ENCODE measurements at regions not wholly inside any gene's neighbourhood (a gene's known extent, or its start where the extent isn't known, plus 50 kb on each side); places are given as distances from the start of the nearest gene placed in this dataset.
"Not testable (repeated sequence)": the region's sequence is repeated elsewhere in the genome, so short reads cannot be mapped to it uniquely, and the experiment has no call there.

DNA sequence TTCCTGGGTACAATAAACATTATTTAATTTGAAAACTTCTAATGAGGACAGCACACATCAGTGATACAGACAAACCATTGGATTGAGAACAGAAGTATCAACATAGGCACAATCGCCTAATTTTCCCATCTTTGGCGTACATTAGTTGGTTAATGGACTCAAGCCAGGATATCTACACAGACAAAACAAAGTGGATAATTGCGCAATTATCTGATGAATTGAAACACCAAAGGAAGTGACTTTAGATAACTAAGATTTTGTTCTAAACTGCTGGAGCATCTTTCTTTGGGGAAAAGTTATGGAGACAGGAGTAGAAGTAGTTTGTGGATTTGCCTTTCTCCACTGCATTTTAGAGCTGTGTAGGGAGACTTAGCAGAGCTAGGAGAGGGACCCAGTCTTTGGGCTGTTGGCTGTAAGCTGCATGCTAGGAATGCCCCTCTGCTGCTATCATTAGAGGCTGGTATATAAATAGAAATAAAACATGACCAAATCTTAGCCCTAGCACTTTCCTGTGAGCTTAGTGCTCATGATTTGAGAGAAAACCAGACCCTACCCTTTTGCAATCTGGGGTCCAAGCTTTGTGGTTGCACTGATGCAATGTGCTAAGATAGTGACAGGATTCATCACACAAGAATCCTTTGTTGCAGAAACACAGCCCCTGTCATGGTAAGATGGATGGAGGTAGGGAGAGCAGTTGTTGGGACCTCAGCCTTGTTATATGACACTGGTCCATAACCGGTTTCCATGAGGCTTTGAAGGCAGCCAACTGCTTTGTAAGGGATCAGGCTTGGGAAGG is 264.5 kb upstream of the PIK3C3 start:
- peak; percentile 70 for DNase-seq

DNA sequence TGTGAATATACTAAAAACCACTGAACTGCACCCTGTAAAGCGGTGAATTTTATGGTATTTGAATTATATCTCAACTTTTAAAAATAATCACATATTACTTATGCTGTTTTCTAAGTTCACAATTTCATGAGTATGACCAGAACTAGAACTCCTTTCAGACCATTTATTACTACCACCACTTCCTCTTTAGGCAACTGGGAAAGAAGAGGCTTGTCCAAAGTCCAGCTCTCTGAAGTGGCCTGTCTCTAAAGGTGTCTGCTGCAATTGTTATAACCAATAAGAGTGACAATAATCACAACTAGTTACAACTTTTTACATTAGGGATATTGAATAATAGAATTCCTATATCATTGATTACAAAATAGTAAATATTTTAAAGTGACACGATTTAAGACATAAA is 267.9 kb upstream of the PIK3C3 start:
- no peak for DNase-seq

DNA sequence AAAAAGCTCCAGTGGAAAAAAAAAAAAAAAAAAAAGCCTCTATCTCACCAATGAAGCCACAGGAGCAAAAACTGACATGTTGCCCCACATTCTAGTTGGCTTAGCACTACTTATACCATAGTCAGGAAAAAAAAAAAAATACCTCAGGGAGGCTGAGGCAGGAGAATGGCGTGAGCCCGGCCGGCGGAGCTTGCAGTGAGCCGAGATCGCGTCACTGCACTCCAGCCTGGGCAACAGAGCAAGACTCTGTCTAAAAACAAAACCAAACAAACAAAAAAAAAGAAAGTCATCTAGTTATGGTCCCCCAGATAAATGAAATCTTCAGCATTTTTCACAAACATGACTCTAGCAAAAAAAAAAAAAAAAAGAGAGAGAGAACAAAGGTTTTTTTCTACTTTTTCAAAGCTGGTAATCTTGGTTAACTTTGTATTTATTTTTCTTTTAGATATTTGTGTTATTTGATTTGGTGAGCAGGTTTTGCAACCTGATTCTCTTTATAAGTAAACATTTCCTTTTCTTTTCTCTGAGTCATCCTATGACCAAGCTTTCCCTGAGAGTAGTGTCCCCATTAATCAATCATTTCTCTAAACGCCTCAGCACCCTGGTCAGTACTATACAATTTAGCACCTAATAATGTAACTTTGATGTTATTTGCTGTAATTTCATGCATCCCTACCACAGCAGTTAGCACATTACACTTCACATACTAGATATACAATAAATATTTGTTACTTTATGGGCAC is 273.7 kb upstream of the PIK3C3 start:
- no peak for DNase-seq

DNA sequence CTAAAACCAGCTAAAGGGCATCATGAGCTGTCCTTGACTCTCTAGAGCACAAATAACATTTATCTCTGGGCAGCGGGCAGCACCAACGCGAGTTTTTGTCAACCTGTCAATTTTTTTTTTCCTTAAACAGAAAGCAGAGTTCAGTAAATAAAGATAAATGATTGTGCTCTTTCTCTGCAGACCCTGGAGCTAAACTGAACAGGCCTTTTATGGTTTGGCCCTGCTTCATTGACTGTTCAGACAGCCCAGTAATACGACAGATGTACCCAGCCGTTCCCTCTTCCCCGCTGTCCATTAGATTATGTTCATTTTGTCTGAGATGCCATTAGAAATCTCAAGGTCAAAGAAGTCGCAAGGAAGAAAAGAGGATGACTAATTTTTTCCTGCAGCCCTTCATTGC is 280.5 kb upstream of the PIK3C3 start:
- no peak for DNase-seq

DNA sequence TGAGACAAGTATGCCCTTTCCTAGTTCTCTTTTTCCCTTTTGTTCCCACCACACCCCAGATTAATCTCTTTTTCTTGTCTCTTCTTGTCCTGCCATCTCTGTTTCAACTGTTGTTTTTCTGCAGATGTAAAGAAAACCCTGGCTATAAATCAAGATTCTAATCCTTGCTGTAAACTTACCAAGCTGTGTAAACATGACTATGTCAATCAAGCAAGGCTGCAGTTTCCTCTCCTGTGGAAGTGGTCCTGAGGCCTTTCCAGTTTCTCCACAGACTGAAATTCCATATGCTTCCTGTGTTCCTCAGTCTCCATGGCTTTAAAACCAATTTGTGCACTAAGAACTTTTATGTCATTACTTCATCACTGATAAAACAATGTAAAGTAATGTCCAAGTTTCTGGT is 288.8 kb upstream of the PIK3C3 start:
- DNase-seq: peak; percentile 64

DNA sequence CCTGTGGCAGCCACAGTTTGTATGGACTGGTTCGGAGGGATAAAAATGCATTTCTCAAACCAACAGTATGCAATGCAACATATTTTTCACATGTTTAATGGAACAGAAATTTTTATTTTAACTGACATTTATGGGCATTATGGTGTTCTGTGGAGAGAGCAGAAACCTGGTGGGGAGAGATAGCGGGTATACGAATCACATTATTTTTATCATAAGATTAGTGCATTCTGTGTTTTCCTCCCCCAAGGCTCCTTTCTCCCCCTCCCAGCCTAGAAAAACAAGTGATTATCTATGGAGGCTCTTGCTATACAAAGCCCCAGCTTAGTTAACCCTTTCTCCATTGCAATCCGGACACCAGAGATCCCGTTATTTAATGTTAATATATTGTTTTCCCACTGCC is 289.8 kb upstream of the PIK3C3 start:
- no peak for DNase-seq

DNA sequence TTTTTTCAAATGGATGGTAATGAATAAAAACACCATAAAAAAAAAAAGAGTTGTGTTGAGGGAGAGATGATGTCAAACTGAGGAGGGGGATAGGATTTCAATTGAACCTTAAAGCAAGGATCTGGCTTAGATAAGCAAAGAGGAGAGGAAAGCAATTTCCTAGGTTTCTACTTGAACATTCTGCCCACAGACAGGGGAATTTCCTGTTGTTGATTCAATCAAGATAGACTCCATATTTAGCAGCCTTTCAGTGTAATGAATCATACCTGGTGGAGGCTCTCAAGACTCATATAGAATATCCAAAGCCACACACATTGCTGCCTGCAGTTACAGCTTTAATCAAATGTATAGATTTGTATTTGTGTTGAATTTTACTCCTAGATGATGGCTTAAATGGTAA is 294.4 kb upstream of the PIK3C3 start:
- DNase-seq: no peak

DNA sequence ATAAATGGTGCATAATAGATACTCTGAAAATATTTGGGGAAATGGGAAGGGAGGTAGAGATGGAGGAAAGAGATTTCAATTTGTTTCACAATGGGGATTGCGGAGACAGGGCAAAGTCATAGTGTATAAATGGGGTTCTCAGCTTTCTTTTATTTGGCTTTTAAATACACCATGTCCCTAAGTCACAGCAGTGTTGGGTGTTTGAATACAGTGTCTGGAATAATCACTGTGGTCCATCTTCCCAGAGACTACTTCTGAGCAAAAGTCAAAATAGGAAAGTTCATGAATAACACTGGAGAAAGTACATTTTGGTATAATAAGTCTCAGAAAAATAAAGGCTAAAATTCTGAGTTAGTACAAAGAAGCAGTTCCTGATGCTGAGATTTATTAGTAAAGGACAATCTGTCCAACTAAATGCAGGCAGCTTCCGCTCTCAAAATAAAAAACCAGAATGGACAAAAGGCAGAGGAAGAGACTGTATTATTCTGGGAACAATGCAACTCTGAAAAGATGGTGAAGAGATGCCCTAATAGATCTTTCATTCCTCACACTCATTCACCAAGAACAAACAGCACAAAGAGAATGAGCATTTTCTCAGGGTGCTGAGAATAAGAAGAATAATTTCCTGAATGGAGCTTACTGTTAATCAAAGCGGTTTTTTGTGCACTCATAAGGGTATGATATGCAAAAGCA is 295.4 kb upstream of the PIK3C3 start:
- no peak for DNase-seq

DNA sequence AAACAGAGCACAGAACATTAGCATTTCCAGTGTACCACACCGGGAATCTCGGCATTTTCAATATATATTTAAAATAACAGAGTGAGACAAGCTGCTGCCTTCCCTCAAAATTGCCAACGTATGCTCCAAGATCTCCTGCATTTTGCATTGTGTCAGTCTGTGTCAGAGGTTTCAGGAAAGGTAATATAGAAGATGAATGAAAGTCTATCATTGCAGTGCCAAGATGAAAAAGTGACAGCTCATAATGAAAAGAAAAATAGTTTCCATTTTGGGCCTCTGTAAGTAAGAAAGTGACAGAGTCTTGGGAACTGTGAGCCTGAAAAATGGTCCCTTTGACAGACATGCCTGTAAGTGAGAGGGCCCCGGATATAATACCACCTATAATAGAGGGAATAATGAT is 297.8 kb upstream of the PIK3C3 start:
- DNase-seq: no peak

DNA sequence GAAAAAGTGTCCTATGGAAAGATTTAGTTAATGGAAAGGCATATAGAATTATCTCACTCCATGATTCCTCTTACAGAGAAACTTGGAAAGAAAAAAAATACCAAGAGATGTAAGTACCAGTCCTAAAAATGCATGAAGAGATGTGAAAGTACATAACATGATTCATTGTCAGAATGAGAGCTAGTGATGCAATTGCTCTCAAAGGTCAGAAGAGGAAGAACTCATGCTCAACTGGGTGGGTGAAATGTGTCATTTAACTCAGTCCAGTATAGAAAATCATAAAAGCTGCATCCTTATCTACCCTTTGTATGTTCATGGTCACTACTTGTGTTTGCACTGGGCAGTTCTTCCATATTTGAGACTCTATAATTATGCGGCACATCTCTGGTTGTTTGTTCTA is 300.0 kb upstream of the PIK3C3 start:
- no peak for DNase-seq

DNA sequence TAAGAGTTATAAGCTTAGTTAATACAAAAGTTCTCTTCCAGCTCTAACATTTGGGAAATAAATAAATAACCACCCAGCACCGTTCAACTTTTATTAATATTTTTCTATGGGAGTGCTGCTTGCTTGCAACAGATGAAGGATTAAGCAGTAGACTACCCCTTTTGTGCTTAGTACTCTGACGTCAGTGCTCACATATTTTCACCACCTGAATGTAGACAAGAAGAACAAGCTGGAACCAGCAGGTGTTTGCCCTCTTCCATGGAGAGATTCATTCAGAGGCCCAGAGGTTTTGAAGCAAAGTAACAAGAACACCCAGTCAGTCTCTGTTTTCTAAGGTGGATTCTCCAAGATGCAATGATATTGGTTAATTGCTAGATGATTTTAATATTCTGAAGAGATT is 307.1 kb upstream of the PIK3C3 start:
- no peak for DNase-seq

DNA sequence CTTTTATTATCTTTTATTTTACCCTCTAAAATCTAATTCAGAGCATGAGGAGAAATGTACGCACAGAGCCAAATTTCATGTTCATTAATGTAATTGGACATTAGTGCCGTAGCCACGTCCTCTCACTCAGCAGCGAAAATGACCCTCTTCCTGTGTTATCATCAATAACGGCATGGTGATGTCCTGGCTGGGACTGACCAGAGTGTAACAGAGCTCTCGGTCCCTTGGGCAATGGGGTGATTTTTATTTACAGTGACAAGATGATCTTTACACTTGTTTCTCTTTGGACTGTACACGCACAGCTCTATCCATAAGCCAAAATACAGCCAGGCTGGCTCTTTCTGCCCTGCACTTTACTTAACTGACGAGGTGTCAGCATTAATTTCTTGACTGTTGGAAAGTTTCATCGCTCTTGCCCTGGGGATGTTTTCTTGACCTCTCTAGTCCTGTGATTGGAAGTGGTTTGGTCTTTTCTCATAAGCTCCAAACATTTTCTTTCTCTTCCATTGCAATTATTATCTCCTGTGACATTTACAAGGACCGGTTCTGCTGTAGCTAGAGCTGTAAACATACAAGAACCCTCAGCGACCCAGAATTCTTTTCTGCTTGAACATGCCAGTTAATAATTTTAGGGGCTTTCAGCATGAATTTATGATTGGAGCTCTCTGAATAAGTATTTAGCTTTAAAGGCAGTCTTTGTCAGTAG is 308.0 kb upstream of the PIK3C3 start:
- no peak for DNase-seq

DNA sequence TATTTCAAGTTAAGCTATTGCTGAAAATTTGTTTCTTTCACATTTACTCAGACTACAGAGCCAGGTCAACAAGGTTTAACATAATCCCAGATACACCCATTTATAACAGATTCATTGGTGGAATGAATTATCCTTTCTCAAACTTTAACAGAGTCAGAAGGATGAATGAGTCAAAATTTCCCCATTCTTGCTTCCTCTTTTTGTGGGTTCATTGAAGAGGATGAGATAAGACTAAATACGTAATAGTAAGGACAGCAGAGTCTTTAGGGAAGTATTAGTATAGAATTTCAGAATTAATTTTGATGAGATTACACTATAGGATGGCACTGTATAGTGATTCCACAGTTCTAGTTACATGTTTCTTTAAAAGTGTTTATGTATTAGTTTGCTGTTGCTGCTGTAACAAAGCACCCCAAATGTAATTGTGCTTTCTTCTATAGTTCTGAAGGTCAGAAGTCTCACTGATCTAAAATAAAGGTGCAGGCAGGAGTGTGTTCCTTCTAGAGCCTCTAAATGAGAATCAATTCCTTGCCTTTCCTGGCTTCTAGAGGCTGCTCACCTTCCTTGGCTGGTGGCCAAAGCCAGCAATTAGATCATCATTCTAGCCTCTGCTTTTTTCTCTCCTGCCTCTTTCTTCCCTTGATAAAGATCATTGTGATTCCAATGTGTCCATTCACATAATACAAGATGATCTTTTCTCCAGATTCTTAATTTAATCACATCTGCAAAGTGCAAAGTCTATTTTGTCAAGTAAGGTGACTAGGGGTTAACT is 309.3 kb upstream of the PIK3C3 start:
- peak; percentile 37 for DNase-seq

DNA sequence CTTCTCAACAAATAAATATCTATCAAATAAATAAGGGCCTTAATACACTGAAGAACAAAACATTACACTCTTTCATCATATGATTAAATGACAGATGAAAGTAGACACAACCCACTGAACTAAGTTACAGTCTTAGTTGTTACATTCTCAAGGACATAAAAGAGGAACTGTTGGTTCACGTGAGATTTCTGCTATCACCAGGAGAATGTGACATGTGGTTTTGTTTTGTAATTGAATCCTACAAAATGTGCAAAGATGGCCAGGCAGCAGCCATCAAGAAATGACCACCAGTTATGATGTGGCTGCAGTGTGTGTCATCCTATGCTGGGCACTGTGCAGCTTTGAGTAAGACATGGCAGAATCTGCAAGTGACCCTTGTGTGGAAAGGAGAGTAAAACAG is 310.6 kb upstream of the PIK3C3 start:
- DNase-seq: no peak

DNA sequence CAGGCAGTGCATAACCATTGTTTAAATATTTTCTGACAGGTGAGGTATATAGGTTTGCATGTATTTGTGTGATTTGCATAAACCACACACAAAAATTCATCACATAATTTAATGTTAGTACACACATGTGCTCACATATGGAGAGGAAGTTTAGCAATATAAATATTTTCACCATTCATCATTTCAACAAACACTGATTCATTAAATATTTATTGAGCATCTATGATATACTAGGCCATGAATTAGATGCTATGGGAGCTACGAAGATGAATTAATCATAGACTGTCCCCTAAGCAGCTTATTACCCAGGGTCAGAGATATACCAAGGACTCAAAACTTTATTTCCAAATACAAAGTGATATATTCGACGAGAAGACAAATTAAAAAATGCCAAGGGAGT is 311.6 kb upstream of the PIK3C3 start:
- DNase-seq: no peak

DNA sequence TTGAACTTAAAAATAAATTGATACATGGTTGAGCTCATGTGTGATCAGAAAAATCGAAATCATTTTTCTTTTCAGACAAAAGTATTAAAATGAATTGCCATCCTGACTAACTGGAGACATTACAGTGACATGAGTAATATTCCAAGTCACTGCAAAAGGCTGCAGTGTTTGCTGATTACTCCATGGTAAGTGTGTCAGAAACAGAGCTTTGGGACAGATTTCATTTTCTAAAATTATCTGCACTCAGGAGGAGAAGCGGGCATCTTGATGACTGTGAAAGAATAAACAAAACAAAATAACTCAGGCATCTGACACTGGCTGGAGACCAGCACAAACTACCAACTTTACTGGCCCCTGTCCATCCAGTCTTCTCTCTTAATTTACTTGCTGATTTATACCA is 312.3 kb upstream of the PIK3C3 start:
- DNase-seq: no peak

DNA sequence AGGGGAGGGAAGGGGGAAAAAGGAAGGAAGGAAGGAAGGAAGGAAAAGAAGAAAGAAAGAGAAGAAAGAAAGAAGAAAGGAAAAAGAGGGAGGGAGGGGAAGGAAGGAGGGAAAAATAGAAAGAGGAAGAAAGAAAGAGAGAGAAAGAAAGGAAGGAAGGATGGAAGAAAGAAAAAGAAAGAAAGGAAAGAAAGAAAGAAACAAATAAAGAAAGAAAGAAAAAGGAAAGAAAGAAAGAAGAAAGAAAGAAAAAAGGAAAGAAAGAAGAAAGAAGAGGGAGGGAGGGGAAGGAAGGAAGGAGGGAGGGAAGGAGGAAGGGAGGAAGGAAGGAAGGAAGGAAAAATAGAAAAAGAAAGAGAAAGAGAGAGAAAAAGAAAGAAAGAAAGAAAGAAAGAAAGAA is 315.8 kb upstream of the PIK3C3 start:
- DNase-seq: no peak

DNA sequence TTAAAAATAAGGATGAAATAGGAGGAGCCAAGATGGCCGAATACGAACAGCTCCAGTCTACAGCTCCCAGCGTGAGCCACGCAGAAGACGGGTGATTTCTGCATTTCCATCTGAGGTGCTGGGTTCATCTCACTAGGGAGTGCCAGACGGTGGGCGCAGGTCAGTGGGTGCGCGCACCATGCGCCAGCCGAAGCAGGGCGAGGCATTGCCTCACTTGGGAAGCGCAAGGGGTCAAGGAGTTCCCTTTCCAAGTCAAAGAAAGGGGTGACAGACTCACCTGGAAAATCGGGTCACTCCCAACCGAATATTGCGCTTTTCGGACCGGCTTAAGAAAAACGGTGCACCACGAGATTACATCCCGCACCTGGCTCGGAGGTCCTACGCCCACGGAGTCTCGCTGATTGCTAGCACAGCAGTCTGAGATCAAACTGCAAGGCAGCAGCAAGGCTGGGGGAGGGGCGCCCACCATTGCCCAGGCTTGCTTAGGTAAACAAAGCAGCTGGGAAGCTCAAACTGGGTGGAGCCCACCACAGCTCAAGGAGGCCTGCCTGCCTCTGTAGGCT is 323.2 kb upstream of the PIK3C3 start:
- DNase-seq: not testable (repeated sequence)

DNA sequence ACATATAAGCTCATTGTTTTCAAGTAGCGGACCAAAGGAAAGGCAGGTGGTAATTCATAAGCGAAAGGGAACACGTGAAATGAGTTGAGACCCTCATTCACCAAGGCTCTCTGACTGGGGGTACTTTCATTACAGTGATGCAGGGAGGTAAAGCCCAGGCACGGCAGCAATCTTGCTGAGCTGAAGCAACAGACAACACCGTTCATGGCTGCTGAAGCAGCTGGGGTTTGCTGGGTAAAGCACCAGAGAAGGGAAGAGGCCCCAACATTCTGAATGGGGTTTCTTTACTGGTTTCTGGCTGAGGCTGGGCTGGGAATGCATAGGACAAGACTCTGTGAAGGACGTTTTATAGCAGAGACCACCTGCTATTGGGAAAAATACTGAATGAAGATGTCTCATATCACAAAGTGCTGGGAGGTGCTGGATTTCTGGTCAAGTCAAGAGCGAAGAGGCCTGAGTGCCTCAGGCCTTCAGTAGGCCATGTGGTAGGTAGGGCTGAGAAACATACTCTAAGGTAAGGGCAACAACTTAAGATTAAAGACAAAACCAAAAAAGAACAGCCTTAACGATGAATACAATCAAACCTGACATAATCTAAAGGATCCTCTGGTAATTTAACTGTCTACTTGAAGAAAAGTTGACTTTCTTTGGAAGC is 324.7 kb upstream of the PIK3C3 start:
- no peak for DNase-seq

DNA sequence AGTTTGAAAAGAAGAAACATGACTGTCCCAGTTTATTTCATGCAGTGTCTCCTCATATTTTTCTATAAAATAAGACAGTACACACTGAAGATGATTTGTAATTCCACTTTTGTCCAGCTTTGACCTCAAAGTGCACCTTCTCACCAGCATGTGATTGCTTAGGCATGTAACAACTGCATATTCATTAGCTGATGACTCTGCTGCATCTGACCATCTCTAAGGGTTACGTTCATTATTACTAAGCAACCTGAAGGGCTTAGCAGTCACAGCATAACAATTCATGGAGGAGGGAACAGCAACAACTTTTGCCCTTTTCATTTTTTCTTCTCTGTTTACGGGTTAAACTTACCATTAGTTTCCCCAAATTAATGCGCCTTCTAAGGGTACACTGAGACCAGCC is 330.6 kb upstream of the PIK3C3 start:
- DNase-seq: no peak

DNA sequence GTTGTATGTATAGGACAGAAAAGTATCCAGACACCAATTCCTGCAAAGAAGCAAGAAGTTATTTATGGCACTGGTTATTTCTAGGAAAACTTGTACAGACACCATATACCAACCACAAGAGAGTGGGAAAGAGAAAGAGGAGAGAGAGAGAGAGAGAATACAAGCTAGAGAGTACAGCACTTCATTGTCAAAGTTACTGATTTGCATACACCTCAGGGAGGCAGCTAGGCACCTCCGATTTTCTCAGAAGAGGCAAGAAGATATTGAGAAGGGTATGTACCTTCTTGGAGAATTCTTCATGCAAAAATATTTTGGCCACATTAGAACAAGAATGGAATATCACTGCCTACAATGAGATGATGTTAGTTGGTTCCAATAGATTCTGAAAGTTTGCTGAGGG is 333.9 kb upstream of the PIK3C3 start:
- DNase-seq: no peak

DNA sequence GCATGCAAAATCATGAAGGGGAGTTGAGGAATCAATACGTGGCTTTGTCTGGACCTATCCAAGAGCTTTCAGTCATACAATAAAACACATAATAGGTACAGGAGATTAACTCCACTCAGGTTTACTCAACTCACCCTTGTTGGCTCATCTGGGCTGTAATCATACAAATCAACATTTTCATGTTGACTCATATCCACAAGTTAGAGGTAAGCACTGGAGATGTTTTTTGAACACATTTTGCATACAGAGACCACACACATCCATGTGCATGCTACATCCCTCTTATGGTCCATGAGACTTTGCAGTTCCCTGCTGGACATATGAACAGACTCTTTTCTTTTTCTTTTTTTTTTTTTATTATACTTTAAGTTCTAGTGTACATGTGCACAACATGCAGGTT is 336.9 kb upstream of the PIK3C3 start:
- DNase-seq: no peak
